ENCODE measurements at regions not wholly inside any gene's neighbourhood (a gene's known extent, or its start where the extent isn't known, plus 50 kb on each side); places are given as distances from the start of the nearest gene placed in this dataset.

DNA sequence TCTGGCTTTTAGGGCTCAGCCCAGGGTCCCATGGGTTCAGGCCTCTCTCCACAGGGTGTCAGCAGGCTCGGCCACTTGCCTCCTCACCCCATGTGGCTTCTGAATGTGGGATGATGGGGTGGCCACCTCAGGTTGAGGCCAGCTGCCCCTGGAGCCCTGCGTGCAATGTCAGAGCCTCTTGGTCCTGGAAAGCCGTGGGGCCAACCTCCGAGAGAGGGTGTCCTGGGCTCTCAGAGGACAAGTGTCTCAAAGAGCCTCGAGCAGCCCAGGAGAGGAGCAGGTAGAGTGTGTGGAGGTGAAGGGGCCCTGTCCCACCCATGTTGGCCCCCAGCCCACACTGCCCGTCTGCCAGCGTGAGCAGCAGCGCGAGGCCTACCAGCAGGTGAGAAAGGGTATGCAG lies 86.0 kb downstream of the PLXNA1 start:
- TF ChIP-seq EZH2phosphoT487 (IDR thresholded peaks at IDR 0.05; ENCODE audit: insufficient read depth, low read depth) (no peak), EZH2 (IDR thresholded peaks at IDR 0.05; ENCODE audit: insufficient read depth, poor library complexity, severe bottlenecking) (no peak)
